HFFc6 (cell line): ENCODE measurements at regions not wholly inside any gene's neighbourhood (a gene's known extent, or its start where the extent isn't known, plus 50 kb on each side); places are given as distances from the start of the nearest gene placed in this dataset.

ENCODE experiments used
- DNase-seq: peaks from one replicate; pipeline ENCODE4 v3.0.0-alpha.2; 2018
- H3K27ac Mint-ChIP-seq: 2 replicates; pipeline ENCODE4 v1.8.0; 2020; ENCODE audit warnings: mild to moderate bottlenecking, mixed read lengths
- H3K27me3 Mint-ChIP-seq: 2 replicates; pipeline ENCODE4 v1.8.0; 2021; ENCODE audit warnings: mild to moderate bottlenecking, moderate library complexity, mixed read lengths; ENCODE audit not compliant: insufficient read depth
- H3K36me3 Mint-ChIP-seq: 2 replicates; pipeline ENCODE4 v1.8.0; 2021; ENCODE audit warnings: low read depth, mixed read lengths
- H3K4me1 Mint-ChIP-seq: 2 replicates; pipeline ENCODE4 v1.8.0; 2020; ENCODE audit warnings: low read depth, mixed read lengths
- H3K4me3 Mint-ChIP-seq: 2 replicates; pipeline ENCODE4 v1.8.0; 2020; ENCODE audit warnings: mild to moderate bottlenecking, moderate library complexity, mixed read lengths
- H3K9me3 Mint-ChIP-seq: 2 replicates; pipeline ENCODE4 v1.8.0; 2020; ENCODE audit warnings: mild to moderate bottlenecking, mixed read lengths
- TF ChIP-seq, protein P1 (sequence below): fragments of 200-600 bp; sonication (generic); IDR thresholded peaks from 2 replicates; pipeline ENCODE4 v1.5.0; 2021; ENCODE audit warnings: antibody characterized with exemption, mild to moderate bottlenecking

- H3K4me1 Mint-ChIP-seq: peaks cover 13% of the 10 kb centered on the region
- H3K27me3 Mint-ChIP-seq: no peaks in the 10 kb centered on the region
- TF ChIP-seq, protein P1, sequence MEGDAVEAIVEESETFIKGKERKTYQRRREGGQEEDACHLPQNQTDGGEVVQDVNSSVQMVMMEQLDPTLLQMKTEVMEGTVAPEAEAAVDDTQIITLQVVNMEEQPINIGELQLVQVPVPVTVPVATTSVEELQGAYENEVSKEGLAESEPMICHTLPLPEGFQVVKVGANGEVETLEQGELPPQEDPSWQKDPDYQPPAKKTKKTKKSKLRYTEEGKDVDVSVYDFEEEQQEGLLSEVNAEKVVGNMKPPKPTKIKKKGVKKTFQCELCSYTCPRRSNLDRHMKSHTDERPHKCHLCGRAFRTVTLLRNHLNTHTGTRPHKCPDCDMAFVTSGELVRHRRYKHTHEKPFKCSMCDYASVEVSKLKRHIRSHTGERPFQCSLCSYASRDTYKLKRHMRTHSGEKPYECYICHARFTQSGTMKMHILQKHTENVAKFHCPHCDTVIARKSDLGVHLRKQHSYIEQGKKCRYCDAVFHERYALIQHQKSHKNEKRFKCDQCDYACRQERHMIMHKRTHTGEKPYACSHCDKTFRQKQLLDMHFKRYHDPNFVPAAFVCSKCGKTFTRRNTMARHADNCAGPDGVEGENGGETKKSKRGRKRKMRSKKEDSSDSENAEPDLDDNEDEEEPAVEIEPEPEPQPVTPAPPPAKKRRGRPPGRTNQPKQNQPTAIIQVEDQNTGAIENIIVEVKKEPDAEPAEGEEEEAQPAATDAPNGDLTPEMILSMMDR: no peak
- no peaks in the 10 kb centered on the region for H3K9me3 Mint-ChIP-seq
- no peak overlapping the region for H3K27ac Mint-ChIP-seq
- no peak for DNase-seq
- no peak overlapping the region for H3K4me3 Mint-ChIP-seq
- no peaks in the 10 kb centered on the region for H3K36me3 Mint-ChIP-seq
These were observed 73.1 kb upstream of the POU2AF2 start for GRCh38 chr11:111172321-111172862.

- Mint-ChIP-seq H3K36me3 (no peaks in the 10 kb centered on the region), H3K27ac (no peak overlapping the region), H3K4me3 (no peak overlapping the region), H3K9me3 (no peaks in the 10 kb centered on the region), H3K27me3 (no peaks in the 10 kb centered on the region), H3K4me1 (peaks cover 13% of the 10 kb centered on the region)
- DNase-seq: no peak
- TF ChIP-seq, protein P1: no peak
These were observed 74.7 kb upstream of the POU2AF2 start for GRCh38 chr11:111170761-111171379.

DNA sequence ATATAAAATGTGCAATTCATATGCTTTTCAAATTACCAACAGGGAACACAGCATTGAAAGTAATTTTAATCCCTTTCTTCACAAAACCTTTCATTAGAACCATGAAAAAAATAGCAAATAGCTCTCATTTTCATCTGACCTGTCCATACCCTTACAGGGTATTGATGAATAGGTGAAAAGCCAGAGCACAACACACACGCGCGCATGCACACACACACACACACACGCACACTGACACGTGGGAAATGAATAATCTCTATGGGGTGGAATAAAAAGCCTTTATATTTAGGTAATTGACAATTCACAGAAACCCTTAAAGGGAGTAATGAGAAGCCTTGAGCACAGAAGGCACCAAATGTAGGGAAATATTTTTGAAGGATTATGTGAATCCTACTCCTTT, 76.2 kb upstream of the POU2AF2 start:
- TF ChIP-seq, protein P1: no peak
- Mint-ChIP-seq H3K27ac (no peak overlapping the region), H3K36me3 (no peaks in the 10 kb centered on the region), H3K9me3 (no peaks in the 10 kb centered on the region), H3K4me3 (no peak overlapping the region), H3K4me1 (peaks cover 13% of the 10 kb centered on the region), H3K27me3 (peaks cover 3% of the 10 kb centered on the region; the same call in 1 of the 2 replicates)
- no peak for DNase-seq

- DNase-seq: no peak
- H3K9me3 Mint-ChIP-seq: no peaks in the 10 kb centered on the region
- no peaks in the 10 kb centered on the region for H3K36me3 Mint-ChIP-seq
- H3K27me3 Mint-ChIP-seq: peaks cover 3% of the 10 kb centered on the region; the same call in 1 of the 2 replicates
- no peak overlapping the region for H3K27ac Mint-ChIP-seq
- peaks cover 13% of the 10 kb centered on the region for H3K4me1 Mint-ChIP-seq
- no peak overlapping the region for H3K4me3 Mint-ChIP-seq
- TF ChIP-seq, protein P1: no peak
These were observed 76.7 kb upstream of the POU2AF2 start for GRCh38 chr11:111168871-111169270.

- Mint-ChIP-seq H3K4me1 (0 out of 2 replicates have a peak, but pooled peaks cover 4% of the 10 kb centered on the region), H3K27me3 (peaks cover 3% of the 10 kb centered on the region; the same call in 1 of the 2 replicates), H3K36me3 (no peaks in the 10 kb centered on the region), H3K9me3 (no peaks in the 10 kb centered on the region), H3K4me3 (no peak overlapping the region), H3K27ac (no peak overlapping the region)
- TF ChIP-seq, protein P1: no peak
- DNase-seq: no peak
These were observed 77.9 kb upstream of the POU2AF2 start for GRCh38 chr11:111167666-111168065.
